Naive thymus-derived CD4-positive, alpha-beta T cell (primary cell): ENCODE measurements at regions not wholly inside any gene's neighbourhood (a gene's known extent, or its start where the extent isn't known, plus 50 kb on each side); places are given as distances from the start of the nearest gene placed in this dataset.

Source experiments
- ATAC-seq: fragments of 150-1000 bp; cut with Tn5 transposase; 2 replicates; pipeline ENCODE4 v1.10.0; 2021; ENCODE audit warnings: mild to moderate bottlenecking, moderate library complexity
- CTCF ChIA-PET: fragments of 350-600 bp; sonication (Branson Sonifier 250); formaldehyde crosslinking; loops from one replicate; lab custom pipeline; 2021; ENCODE audit warnings: antibody characterized with exemption; lab: Charles Lee
- POLR2A ChIA-PET: fragments of 350-600 bp; sonication (Branson Sonifier 250); formaldehyde crosslinking; loops from one replicate; lab custom pipeline; 2021; ENCODE audit warnings: antibody characterized with exemption, inconsistent platforms; lab: Charles Lee
- DNase-seq, 9 donors: peaks; one replicate each; pipeline versions ENCODE4 v3.0.0 to v3.0.0-alpha.2; 2020 to 2022; ENCODE audit warnings: mixed read lengths in 1 of 9
- H3K27ac ChIP-seq: one replicate; pipeline ENCODE4 v1.7.0; 2013; ENCODE audit warnings: mild to moderate bottlenecking, low read depth, low read length, moderate library complexity
- H3K27me3 ChIP-seq, 2 donors: one replicate each; pipeline ENCODE4 v1.7.0; 2013; ENCODE audit warnings: low read length in 2 of 2, mild to moderate bottlenecking in 2 of 2, moderate library complexity in 2 of 2; ENCODE audit not compliant: control insufficient read depth in 2 of 2, insufficient read depth in 2 of 2
- H3K36me3 ChIP-seq, 3 experiments: 1 replicate in 2 of 3; 2 replicates in 1 of 3; pipeline ENCODE4 v1.7.0; 2013; ENCODE audit warnings: low read length in 3 of 3, mild to moderate bottlenecking in 3 of 3, moderate library complexity in 1 of 3; ENCODE audit not compliant: insufficient read depth in 3 of 3, control insufficient read depth in 2 of 3
- H3K4me1 ChIP-seq, 2 donors: one replicate each; pipeline ENCODE4 v1.7.0; 2013; ENCODE audit warnings: low read length in 2 of 2, mild to moderate bottlenecking in 2 of 2, moderate library complexity in 1 of 2; ENCODE audit not compliant: control insufficient read depth in 2 of 2, insufficient read depth in 2 of 2
- H3K4me3 ChIP-seq: 2 replicates; pipeline ENCODE4 v1.7.0; 2013; ENCODE audit warnings: mild to moderate bottlenecking, low read length
- H3K9me3 ChIP-seq, 3 experiments: 1 replicate in 2 of 3; 2 replicates in 1 of 3; pipeline ENCODE4 v1.7.0; 2013; ENCODE audit warnings: low read length in 3 of 3; ENCODE audit not compliant: control insufficient read depth in 2 of 3
- H3K27ac Mint-ChIP-seq, 9 donors: one replicate each; pipeline ENCODE4 v1.8.0; 2020 to 2022; ENCODE audit warnings: mixed read lengths in 9 of 9, mild to moderate bottlenecking in 8 of 9, moderate library complexity in 5 of 9, inconsistent platforms in 2 of 9
- H3K27me3 Mint-ChIP-seq, 5 donors: one replicate each; pipeline ENCODE4 v1.8.0; 2021 to 2022; ENCODE audit warnings: mixed read lengths in 5 of 5, mild to moderate bottlenecking in 1 of 5
- H3K36me3 Mint-ChIP-seq, 5 donors: one replicate each; pipeline ENCODE4 v1.8.0; 2020 to 2022; ENCODE audit warnings: mixed read lengths in 5 of 5, mild to moderate bottlenecking in 3 of 5, inconsistent platforms in 1 of 5
- H3K4me1 Mint-ChIP-seq, 7 donors: one replicate each; pipeline ENCODE4 v1.8.0; 2020 to 2022; ENCODE audit warnings: mixed read lengths in 7 of 7, mild to moderate bottlenecking in 3 of 7, inconsistent platforms in 1 of 7
- H3K4me3 Mint-ChIP-seq, 10 donors: one replicate each; pipeline ENCODE4 v1.8.0; 2020 to 2022; ENCODE audit warnings: mild to moderate bottlenecking in 10 of 10, mixed read lengths in 10 of 10, moderate library complexity in 6 of 10, inconsistent platforms in 2 of 10
- H3K9me3 Mint-ChIP-seq, 11 donors: one replicate each; pipeline ENCODE4 v1.8.0; 2020 to 2022; ENCODE audit warnings: mixed read lengths in 11 of 11, mild to moderate bottlenecking in 4 of 11, inconsistent platforms in 1 of 11, moderate library complexity in 1 of 11
- intact Hi-C, 2 donors: fragments of 100-400 bp; cut with micrococcal nuclease; formaldehyde crosslinking; loops; one replicate each; pipeline ENCODE4 v1.15.1; 2023

DNA sequence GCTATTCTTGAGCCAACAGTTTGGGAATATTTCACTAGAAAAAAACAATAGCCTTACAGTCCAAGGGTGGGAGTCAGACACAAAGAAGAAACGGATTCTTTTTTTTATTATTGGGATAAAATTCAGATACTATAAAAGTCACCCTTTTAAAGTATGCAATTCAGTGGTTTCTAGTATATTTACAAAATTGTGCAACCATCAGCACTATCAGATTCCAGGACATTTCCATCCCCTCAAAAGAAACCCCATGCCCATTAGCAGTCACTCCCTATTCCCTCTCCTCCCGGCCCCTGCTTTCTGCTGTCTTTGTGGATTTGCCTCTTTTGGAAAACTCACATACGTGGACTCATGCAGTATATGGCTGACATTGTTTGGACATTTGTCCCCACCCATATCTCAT, 134.4 kb downstream of the C16orf95 start:
- Histone ChIP-seq H3K27ac (no peak overlapping the region), H3K9me3 (no peaks in the 10 kb centered on the region), H3K36me3 (no peaks in the 10 kb centered on the region), H3K27me3 (no peaks in the 10 kb centered on the region), H3K4me1 (no peaks in the 10 kb centered on the region), H3K4me3 (no peak overlapping the region)
- ChIA-PET POLR2A (no interaction called here), CTCF (no interaction called here)
- Mint-ChIP-seq H3K36me3 (peaks cover 0 to 9% (median 0%) of the 10 kb centered on the region in 5 donors), H3K9me3 (peaks cover 0 to 10% (median 0%) of the 10 kb centered on the region in 11 donors), H3K27ac (no peak overlapping the region), H3K27me3 (peaks cover 0 to 15% (median 3%) of the 10 kb centered on the region in 5 donors), H3K4me1 (peaks cover 0 to 4% (median 0%) of the 10 kb centered on the region in 7 donors), H3K4me3 (no peak overlapping the region)
- ATAC-seq (no peak), DNase-seq (no peak)
- intact Hi-C loops = no loop called here

DNA sequence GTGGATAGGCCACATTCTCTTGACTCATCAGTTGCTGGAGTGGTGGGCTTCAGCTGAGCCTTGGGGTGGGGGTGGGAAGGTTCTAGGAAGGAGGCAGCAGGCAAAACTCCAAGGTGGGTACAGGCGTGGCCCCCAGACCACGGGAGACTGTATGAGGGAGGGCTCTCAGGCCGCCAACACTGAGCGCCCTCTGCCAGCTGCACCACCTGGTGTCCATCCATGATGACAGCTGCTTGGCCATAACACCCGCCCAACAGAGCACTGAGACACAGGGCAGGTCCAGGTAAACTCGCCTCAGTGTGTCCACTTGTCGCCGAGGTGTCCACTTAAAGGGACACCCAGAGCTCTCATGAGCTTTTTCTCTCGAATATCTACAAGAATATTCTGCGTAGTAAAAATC, 133.5 kb downstream of the C16orf95 start:
- no peaks in the 10 kb centered on the region for H3K27me3 ChIP-seq
- no peak overlapping the region for H3K27ac ChIP-seq
- DNase-seq = no peak
- intact Hi-C loops = no loop called here
- Mint-ChIP-seq H3K4me3 (no peak overlapping the region), H3K9me3 (peaks cover 0 to 16% (median 0%) of the 10 kb centered on the region in 11 donors), H3K4me1 (peaks cover 0 to 3% (median 0%) of the 10 kb centered on the region in 7 donors), H3K36me3 (peaks cover 0 to 10% (median 0%) of the 10 kb centered on the region in 5 donors), H3K27me3 (peaks cover 0 to 6% (median 3%) of the 10 kb centered on the region in 5 donors), H3K27ac (no peak overlapping the region)
- no peak overlapping the region for H3K4me3 ChIP-seq
- no peak for ATAC-seq
- ChIA-PET CTCF (no interaction called here), POLR2A (no interaction called here)
- no peaks in the 10 kb centered on the region for H3K36me3 ChIP-seq
- no peaks in the 10 kb centered on the region for H3K9me3 ChIP-seq
- no peaks in the 10 kb centered on the region for H3K4me1 ChIP-seq

DNA sequence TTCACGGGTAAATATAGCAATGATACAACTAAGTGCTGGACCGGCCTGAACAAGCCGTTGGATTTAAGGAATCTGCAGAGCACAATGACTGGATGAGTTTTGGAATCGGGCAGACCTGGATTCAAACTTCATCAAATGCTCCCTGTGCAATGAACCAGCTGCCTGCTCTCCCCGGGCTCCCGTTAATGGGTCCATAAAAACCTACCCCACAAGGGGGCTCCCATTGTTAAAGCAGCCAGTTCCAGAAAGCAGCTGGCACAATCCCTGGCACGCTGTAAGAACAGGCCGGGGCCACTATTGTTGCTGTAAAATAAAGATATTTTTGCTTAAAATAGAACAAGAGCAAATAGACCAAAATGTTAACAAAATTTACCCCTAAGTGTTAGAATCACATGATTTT, 131.9 kb downstream of the C16orf95 start:
- Histone ChIP-seq H3K27ac (no peak overlapping the region), H3K4me3 (no peak overlapping the region), H3K4me1 (no peaks in the 10 kb centered on the region), H3K9me3 (peaks cover 0 to 7% (median 0%) of the 10 kb centered on the region in 3 experiments), H3K36me3 (no peaks in the 10 kb centered on the region), H3K27me3 (no peaks in the 10 kb centered on the region)
- ChIA-PET POLR2A (no interaction called here), CTCF (no interaction called here)
- H3K9me3 Mint-ChIP-seq = peaks cover 0 to 20% (median 2%) of the 10 kb centered on the region in 11 donors
- H3K36me3 Mint-ChIP-seq = peaks cover 0 to 10% (median 0%) of the 10 kb centered on the region in 5 donors
- H3K4me3 Mint-ChIP-seq = no peak overlapping the region
- no peak overlapping the region for H3K27ac Mint-ChIP-seq
- peaks cover 0 to 3% (median 0%) of the 10 kb centered on the region in 7 donors for H3K4me1 Mint-ChIP-seq
- peaks cover 0 to 4% (median 0%) of the 10 kb centered on the region in 5 donors for H3K27me3 Mint-ChIP-seq
- no peak for DNase-seq
- ATAC-seq = no peak
- intact Hi-C loops = no loop called here

DNA sequence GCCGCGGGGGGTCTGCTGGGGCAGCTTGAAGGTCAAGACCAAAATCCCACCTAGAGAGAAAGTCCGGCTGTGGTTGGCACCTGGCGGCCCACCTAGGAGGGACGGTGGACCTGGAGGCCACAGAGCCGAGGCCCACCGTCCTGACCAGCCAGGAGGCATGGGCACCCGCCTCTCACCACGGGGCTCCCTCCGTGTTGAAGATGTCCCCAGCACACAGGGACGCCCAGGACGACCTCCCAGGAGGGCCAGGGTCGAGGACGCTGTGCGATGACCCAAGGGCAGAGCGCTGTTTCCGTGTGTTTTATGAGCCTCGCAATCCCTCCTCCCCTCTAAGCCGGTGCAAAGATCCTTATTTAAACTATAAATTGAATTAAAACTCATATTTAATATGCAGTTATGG, 131.2 kb downstream of the C16orf95 start:
- DNase-seq (no peak), ATAC-seq (no peak)
- CTCF ChIA-PET = no interaction called here
- no peaks in the 10 kb centered on the region for H3K4me1 ChIP-seq
- peaks cover 0 to 3% (median 0%) of the 10 kb centered on the region in 7 donors for H3K4me1 Mint-ChIP-seq
- no peaks in the 10 kb centered on the region for H3K36me3 ChIP-seq
- H3K4me3 ChIP-seq = no peak overlapping the region
- no peak overlapping the region for H3K4me3 Mint-ChIP-seq
- no peak overlapping the region for H3K27ac ChIP-seq
- peaks cover 0 to 23% (median 5%) of the 10 kb centered on the region in 11 donors for H3K9me3 Mint-ChIP-seq
- POLR2A ChIA-PET = no interaction called here
- H3K36me3 Mint-ChIP-seq = peaks cover 0 to 10% (median 0%) of the 10 kb centered on the region in 5 donors
- intact Hi-C loops = no loop called here
- no peak overlapping the region for H3K27ac Mint-ChIP-seq
- H3K9me3 ChIP-seq = peaks cover 0 to 11% (median 0%) of the 10 kb centered on the region in 3 experiments
- H3K27me3 Mint-ChIP-seq = peaks cover 0 to 4% (median 0%) of the 10 kb centered on the region in 5 donors
- H3K27me3 ChIP-seq = no peaks in the 10 kb centered on the region

DNA sequence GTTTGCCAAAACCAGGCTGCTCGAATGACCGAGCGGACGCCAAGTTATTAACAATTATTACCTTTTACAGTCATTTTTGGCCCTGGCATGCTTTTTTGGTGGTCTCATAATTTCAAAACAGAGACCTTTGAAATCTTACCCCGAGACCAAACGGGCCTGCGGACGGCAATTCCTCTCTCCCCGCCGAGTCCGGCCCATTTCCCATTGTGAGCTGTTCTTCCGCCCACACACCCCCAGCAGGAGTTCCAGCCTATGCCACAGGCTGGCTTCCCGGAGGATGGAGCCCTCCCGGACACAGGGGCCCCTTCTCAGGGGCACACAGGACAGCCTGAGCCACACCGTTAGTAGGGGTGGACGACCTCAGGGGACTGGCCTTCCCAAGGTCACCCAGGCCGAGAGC, 130.7 kb downstream of the C16orf95 start:
- H3K27ac ChIP-seq = no peak overlapping the region
- no peaks in the 10 kb centered on the region for H3K27me3 ChIP-seq
- CTCF ChIA-PET = no interaction called here
- no peaks in the 10 kb centered on the region for H3K36me3 ChIP-seq
- Mint-ChIP-seq H3K27ac (no peak overlapping the region), H3K4me1 (peaks cover 0 to 3% (median 0%) of the 10 kb centered on the region in 7 donors), H3K4me3 (no peak overlapping the region), H3K27me3 (peaks cover 0 to 4% (median 0%) of the 10 kb centered on the region in 5 donors), H3K36me3 (peaks cover 0 to 10% (median 0%) of the 10 kb centered on the region in 5 donors), H3K9me3 (peaks cover 0 to 23% (median 5%) of the 10 kb centered on the region in 11 donors)
- ATAC-seq = no peak
- no peaks in the 10 kb centered on the region for H3K4me1 ChIP-seq
- intact Hi-C loops = no loop called here
- DNase-seq = no peak
- H3K4me3 ChIP-seq = no peak overlapping the region
- H3K9me3 ChIP-seq = peaks cover 0 to 11% (median 0%) of the 10 kb centered on the region in 3 experiments
- POLR2A ChIA-PET = no interaction called here

DNA sequence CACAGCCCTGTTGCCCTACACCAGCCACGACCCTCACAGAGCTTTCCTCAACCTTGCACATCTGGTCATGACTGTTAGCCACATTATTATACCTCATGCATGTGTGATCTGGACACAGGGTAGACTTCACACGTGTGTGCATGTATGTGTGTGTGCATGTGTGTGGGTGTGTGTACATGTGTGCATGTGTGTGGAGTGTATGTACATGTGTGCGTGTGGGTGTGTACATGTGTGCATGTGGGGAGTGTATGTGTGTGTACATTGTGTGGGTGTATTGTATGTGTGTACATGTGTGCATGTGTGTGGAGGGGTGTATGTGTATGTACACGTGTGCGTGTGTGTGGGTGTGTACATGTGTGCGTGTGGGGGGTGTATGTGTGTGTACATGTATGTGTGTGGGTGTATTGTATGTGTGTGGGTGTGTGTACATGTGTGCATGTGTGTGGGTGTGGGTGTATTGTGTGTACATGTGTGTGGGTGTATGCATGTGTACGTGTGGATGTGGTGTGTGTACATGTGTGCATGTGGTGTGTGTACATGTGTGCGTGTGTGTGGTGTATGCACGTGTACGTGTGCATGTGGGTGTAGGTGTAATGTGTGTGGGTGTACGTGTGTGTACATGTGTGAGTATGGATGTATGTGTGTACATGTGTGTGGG, 130.2 kb downstream of the C16orf95 start:
- Mint-ChIP-seq H3K4me3 (no peak overlapping the region), H3K27ac (no peak overlapping the region), H3K27me3 (peaks cover 0 to 4% (median 0%) of the 10 kb centered on the region in 5 donors), H3K9me3 (peaks cover 0 to 23% (median 5%) of the 10 kb centered on the region in 11 donors), H3K4me1 (peaks cover 0 to 3% (median 0%) of the 10 kb centered on the region in 7 donors), H3K36me3 (peaks cover 0 to 10% (median 0%) of the 10 kb centered on the region in 5 donors)
- POLR2A ChIA-PET = no interaction called here
- Histone ChIP-seq H3K4me3 (no peak overlapping the region), H3K27ac (no peak overlapping the region), H3K4me1 (no peaks in the 10 kb centered on the region), H3K36me3 (no peaks in the 10 kb centered on the region), H3K27me3 (no peaks in the 10 kb centered on the region), H3K9me3 (peaks cover 0 to 11% (median 0%) of the 10 kb centered on the region in 3 experiments)
- CTCF ChIA-PET = no interaction called here
- no peak for DNase-seq
- intact Hi-C loops = no loop called here
- ATAC-seq = no peak

DNA sequence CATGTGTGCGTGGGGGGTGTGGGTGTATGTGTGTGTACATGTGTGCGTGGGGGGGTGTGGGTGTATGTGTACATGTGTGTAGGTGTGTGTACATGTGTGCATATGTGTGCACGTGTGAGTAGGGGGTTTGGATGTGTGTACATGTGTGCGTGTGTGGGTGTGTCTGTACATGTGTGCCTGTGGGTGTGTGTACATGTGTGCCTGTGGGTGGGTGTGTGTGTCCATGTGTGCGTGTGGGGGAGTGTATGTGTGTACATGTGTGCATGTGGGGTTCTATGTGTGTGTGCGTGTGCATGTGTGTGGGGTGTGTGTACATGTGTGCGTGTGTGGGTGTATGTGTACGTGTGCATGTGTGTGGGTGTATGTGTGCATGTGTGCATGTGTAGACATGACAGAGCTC, 129.1 kb downstream of the C16orf95 start:
- Mint-ChIP-seq H3K27me3 (peaks cover 0 to 4% (median 0%) of the 10 kb centered on the region in 5 donors), H3K4me3 (no peak overlapping the region), H3K36me3 (peaks cover 0 to 10% (median 0%) of the 10 kb centered on the region in 5 donors), H3K4me1 (peaks cover 0 to 3% (median 0%) of the 10 kb centered on the region in 7 donors), H3K9me3 (peaks cover 0 to 23% (median 5%) of the 10 kb centered on the region in 11 donors), H3K27ac (no peak overlapping the region)
- DNase-seq (no peak), ATAC-seq (no peak)
- Histone ChIP-seq H3K36me3 (no peaks in the 10 kb centered on the region), H3K27ac (no peak overlapping the region), H3K4me1 (no peaks in the 10 kb centered on the region), H3K9me3 (peaks cover 0 to 11% (median 0%) of the 10 kb centered on the region in 3 experiments), H3K4me3 (no peak overlapping the region), H3K27me3 (no peaks in the 10 kb centered on the region)
- POLR2A ChIA-PET = no interaction called here
- CTCF ChIA-PET = no interaction called here
- intact Hi-C loops = no loop called here
